Peyer's patch (tissue), 4 donors: ENCODE measurements at regions not wholly inside any gene's neighbourhood (a gene's known extent, or its start where the extent isn't known, plus 50 kb on each side); places are given as distances from the start of the nearest gene placed in this dataset.

ENCODE experiments used
- POLR2A ChIP-seq, 2 donors: fragments of 450-650 bp; IDR thresholded peaks; one replicate each; pipeline ENCODE4 v1.5.1; 2017; ENCODE audit warnings: antibody characterized with exemption in 2 of 2, mild to moderate bottlenecking in 2 of 2, moderate library complexity in 2 of 2
- TF ChIP-seq, protein P1 (sequence below), 6 experiments: fragments of 450-650 bp in 4 of 6; fragments of 200-600 bp in 2 of 6; sonication (generic) in 1 of 6; IDR thresholded peaks; one replicate each; pipeline ENCODE4 v1.5.1; 2017 to 2019; ENCODE audit warnings: antibody characterized with exemption in 6 of 6, mild to moderate bottlenecking in 3 of 6, moderate library complexity in 1 of 6

DNA sequence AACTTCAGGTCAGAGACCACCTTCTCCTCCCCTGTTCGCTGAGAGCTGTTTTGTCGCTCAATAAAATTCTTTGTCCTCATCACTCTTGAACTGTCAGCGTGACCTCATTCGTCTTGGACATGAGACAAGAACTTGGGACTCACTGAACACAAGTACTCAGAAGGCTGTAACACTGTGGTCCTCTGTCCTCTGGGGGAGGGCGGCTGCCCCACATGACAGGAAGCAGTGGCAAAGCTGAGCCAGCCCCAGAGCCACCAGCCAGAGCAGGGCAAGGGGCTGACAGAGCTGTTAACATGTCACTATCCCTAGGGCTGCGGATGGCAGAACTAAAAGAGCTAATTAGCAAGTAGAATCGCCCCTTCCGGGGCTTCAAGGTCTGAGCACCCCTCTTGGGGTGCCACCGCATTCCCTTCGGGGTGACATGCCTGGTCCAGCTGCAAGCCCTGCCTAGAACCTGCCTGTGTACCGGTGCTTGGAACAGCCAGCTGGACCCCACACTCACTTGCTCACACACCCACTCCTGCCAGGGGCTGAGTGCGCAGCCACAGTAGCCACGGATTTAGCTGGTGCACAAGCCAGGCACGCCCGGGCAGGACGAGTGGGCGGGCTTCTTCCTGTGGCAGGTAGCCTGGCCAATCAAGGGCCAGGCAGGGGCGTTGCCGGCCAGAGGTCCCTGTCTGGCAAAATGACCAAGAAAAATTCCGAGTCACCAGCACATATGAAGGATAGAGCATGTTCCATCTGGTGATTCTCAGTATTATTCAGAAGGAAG, 648.6 kb upstream of the AGA start:
- TF ChIP-seq, protein P1, sequence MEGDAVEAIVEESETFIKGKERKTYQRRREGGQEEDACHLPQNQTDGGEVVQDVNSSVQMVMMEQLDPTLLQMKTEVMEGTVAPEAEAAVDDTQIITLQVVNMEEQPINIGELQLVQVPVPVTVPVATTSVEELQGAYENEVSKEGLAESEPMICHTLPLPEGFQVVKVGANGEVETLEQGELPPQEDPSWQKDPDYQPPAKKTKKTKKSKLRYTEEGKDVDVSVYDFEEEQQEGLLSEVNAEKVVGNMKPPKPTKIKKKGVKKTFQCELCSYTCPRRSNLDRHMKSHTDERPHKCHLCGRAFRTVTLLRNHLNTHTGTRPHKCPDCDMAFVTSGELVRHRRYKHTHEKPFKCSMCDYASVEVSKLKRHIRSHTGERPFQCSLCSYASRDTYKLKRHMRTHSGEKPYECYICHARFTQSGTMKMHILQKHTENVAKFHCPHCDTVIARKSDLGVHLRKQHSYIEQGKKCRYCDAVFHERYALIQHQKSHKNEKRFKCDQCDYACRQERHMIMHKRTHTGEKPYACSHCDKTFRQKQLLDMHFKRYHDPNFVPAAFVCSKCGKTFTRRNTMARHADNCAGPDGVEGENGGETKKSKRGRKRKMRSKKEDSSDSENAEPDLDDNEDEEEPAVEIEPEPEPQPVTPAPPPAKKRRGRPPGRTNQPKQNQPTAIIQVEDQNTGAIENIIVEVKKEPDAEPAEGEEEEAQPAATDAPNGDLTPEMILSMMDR (IDR thresholded peaks at IDR 0.05), result no peak
- no peak for TF ChIP-seq POLR2A (IDR thresholded peaks at IDR 0.05)
